Osteocyte (in vitro differentiated cells): ENCODE measurements at regions not wholly inside any gene's neighbourhood (a gene's known extent, or its start where the extent isn't known, plus 50 kb on each side); places are given as distances from the start of the nearest gene placed in this dataset.

Experiments
- DNase-seq: peaks from one replicate; pipeline ENCODE4 v3.0.0; 2021; ENCODE audit warnings: mixed read lengths; ENCODE audit not compliant: unreplicated experiment; ENCODE audit errors: extremely low spot score
- H3K27ac Mint-ChIP-seq: one replicate; pipeline ENCODE4 v1.8.0; 2021; ENCODE audit warnings: mild to moderate bottlenecking, mixed read lengths; ENCODE audit not compliant: unreplicated experiment
- H3K27me3 Mint-ChIP-seq: one replicate; pipeline ENCODE4 v1.8.0; 2021; ENCODE audit warnings: mixed read lengths; ENCODE audit not compliant: unreplicated experiment
- H3K36me3 Mint-ChIP-seq: one replicate; pipeline ENCODE4 v1.8.0; 2021; ENCODE audit warnings: mixed read lengths; ENCODE audit not compliant: unreplicated experiment
- H3K4me1 Mint-ChIP-seq: one replicate; pipeline ENCODE4 v1.8.0; 2021; ENCODE audit warnings: mixed read lengths; ENCODE audit not compliant: unreplicated experiment
- H3K4me3 Mint-ChIP-seq: one replicate; pipeline ENCODE4 v1.8.0; 2021; ENCODE audit warnings: mild to moderate bottlenecking, moderate library complexity, mixed read lengths; ENCODE audit not compliant: unreplicated experiment
- H3K9me3 Mint-ChIP-seq: one replicate; pipeline ENCODE4 v1.8.0; 2021; ENCODE audit warnings: mixed read lengths; ENCODE audit not compliant: unreplicated experiment
- TF ChIP-seq, protein P1 (sequence below): fragments of 200-600 bp; sonication (generic); IDR thresholded peaks from 2 replicates; pipeline ENCODE4 v1.5.0; 2021; ENCODE audit warnings: antibody characterized with exemption, mild to moderate bottlenecking, moderate library complexity

DNA sequence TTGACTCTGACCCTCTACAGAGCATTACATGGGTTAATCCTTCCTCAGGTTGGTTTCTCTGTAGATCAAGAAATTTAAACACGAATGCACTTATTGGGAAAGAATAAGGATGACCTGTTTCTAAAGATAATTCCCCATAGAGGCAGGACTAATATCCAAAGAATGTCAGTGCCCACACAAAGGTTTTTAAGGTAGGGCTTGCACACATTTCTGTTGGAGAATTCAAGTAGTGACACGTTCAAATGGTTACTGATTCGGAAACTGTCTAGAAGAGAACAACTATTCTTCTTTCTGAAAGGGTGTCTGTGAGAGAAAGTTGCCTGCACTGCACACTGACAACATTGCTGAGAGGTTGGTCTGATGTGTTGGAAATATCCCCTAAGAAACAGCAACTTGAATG is 167.3 kb downstream of the ZNF326 start:
- H3K36me3 Mint-ChIP-seq = no peaks in the 10 kb centered on the region
- TF ChIP-seq, protein P1, sequence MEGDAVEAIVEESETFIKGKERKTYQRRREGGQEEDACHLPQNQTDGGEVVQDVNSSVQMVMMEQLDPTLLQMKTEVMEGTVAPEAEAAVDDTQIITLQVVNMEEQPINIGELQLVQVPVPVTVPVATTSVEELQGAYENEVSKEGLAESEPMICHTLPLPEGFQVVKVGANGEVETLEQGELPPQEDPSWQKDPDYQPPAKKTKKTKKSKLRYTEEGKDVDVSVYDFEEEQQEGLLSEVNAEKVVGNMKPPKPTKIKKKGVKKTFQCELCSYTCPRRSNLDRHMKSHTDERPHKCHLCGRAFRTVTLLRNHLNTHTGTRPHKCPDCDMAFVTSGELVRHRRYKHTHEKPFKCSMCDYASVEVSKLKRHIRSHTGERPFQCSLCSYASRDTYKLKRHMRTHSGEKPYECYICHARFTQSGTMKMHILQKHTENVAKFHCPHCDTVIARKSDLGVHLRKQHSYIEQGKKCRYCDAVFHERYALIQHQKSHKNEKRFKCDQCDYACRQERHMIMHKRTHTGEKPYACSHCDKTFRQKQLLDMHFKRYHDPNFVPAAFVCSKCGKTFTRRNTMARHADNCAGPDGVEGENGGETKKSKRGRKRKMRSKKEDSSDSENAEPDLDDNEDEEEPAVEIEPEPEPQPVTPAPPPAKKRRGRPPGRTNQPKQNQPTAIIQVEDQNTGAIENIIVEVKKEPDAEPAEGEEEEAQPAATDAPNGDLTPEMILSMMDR = no peak
- DNase-seq = no peak
- H3K9me3 Mint-ChIP-seq = no peaks in the 10 kb centered on the region
- H3K27me3 Mint-ChIP-seq = no peaks in the 10 kb centered on the region
- no peaks in the 10 kb centered on the region for H3K4me1 Mint-ChIP-seq
- no peak overlapping the region for H3K27ac Mint-ChIP-seq
- no peak overlapping the region for H3K4me3 Mint-ChIP-seq

DNA sequence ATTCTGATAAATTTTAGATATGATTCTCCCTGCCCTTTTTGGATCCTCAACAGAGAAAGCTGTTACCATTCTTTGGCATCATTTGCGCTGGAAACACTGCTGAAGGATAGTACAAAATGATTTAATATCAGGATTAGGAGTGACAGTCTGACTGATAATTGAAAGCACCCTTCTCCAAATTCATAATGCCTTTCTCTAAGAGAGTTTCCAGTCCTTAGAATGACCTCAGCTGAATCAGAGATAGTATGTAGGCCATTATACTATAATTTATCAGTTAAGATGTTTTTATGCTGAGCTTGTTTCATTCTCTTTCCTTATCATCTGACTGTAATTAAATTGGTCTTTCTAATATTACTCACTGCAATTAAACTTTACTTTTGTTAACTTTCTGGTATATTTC is 166.7 kb downstream of the ZNF326 start:
- H3K9me3 Mint-ChIP-seq = no peaks in the 10 kb centered on the region
- no peak overlapping the region for H3K4me3 Mint-ChIP-seq
- no peaks in the 10 kb centered on the region for H3K36me3 Mint-ChIP-seq
- TF ChIP-seq, protein P1 = no peak
- no peak overlapping the region for H3K27ac Mint-ChIP-seq
- no peak for DNase-seq
- H3K4me1 Mint-ChIP-seq = no peaks in the 10 kb centered on the region
- H3K27me3 Mint-ChIP-seq = no peaks in the 10 kb centered on the region

GRCh38 chr1:90155721-90156487 is 161.0 kb downstream of the ZNF326 start:
- TF ChIP-seq, protein P1 = no peak
- Mint-ChIP-seq H3K27me3 (no peaks in the 10 kb centered on the region), H3K9me3 (peaks cover 6% of the 10 kb centered on the region), H3K27ac (no peak overlapping the region), H3K4me3 (no peak overlapping the region), H3K36me3 (no peaks in the 10 kb centered on the region), H3K4me1 (no peaks in the 10 kb centered on the region)
- DNase-seq = no peak

DNA sequence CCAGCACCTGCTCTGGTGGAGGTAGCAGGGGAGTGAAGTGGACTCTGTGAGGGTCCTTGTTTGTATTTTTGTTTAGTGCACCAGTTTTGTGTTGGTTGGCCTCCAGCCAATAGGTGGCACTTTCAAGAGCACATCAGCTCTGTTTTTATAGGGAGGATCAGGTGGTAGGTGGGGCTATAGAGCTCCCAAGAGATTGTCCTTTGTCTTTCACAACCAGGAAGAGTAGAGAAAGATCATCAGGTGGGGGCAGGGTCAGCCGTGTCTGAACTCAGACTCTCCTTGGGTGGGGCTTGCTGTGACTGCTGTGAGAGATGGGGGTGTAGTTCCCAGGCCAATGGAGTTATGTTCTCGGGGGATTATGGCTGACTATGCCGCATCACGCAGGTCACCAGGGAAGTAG is 159.8 kb downstream of the ZNF326 start:
- no peaks in the 10 kb centered on the region for H3K4me1 Mint-ChIP-seq
- TF ChIP-seq, protein P1 = no peak
- no peak overlapping the region for H3K27ac Mint-ChIP-seq
- H3K27me3 Mint-ChIP-seq = no peaks in the 10 kb centered on the region
- no peaks in the 10 kb centered on the region for H3K36me3 Mint-ChIP-seq
- H3K4me3 Mint-ChIP-seq = no peak overlapping the region
- peaks cover 9% of the 10 kb centered on the region for H3K9me3 Mint-ChIP-seq
- DNase-seq = no peak

DNA sequence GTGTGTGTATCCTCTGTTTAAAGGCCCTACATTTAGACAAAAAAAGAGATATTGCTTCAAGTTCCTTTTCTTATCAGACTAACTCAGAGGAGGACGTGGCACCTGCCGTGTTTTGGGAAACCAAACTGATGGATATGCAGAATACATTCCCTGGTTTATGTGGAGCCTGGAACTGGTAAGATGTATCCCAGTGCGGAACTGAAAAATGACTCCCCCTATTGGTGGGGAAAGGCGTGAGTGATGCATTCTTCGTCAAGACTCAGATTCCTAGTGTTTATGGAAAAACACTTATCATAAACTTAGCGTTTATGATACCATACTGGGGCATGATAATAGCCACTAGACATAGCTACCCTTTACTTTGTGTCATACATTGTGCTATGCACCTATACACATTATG is 154.2 kb downstream of the ZNF326 start:
- Mint-ChIP-seq H3K27ac (no peak overlapping the region), H3K4me3 (no peak overlapping the region), H3K4me1 (no peaks in the 10 kb centered on the region), H3K27me3 (no peaks in the 10 kb centered on the region), H3K36me3 (no peaks in the 10 kb centered on the region), H3K9me3 (peaks cover 9% of the 10 kb centered on the region)
- no peak for DNase-seq
- TF ChIP-seq, protein P1 = no peak
